ENCODE measurements at regions not wholly inside any gene's neighbourhood (a gene's known extent, or its start where the extent isn't known, plus 50 kb on each side); places are given as distances from the start of the nearest gene placed in this dataset.

- intact Hi-C loops (cut with micrococcal nuclease): no loop called here
- Mint-ChIP-seq H3K4me3 (no peak overlapping the region), H3K4me1 (ENCODE audit: low read depth) (peaks cover 19% of the 10 kb centered on the region), H3K27ac (no peak overlapping the region), H3K27me3 (peaks cover 36% of the 10 kb centered on the region), H3K36me3 (ENCODE audit: low read depth) (no peaks in the 10 kb centered on the region), H3K9me3 (peaks cover 2% of the 10 kb centered on the region)
Observed at GRCh38 chr1:19006837-19007271, 50.4 kb upstream of the IFFO2 start.
